HG03045 (cell line): ENCODE measurements at regions not wholly inside any gene's neighbourhood (a gene's known extent, or its start where the extent isn't known, plus 50 kb on each side); places are given as distances from the start of the nearest gene placed in this dataset.

ENCODE experiments used
- ATAC-seq: cut with Tn5 transposase; IDR thresholded peaks from one replicate; pipeline ENCODE4 v1.9.1; 2021; ENCODE audit warnings: mild to moderate bottlenecking, moderate library complexity; ENCODE audit not compliant: unreplicated experiment

DNA sequence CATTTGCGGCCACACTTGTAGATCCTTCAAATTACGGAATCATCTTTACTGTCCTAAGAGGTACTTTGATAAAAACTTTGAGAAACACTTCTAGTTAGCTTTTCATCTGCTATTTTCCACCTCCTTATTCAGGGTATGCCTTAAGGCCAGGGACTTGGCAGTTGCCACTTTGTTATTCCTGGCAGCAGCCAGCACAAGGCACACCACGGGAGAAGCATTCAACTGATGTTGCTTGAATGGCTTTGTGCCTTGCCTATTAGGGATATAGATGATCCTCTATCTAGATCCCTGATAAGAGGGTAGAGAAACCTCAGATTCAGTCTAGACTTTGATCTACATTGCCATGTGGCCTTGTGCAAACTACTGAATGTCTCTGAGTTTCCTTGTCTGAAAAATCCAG, 70.3 kb upstream of the EPHA4 start:
- no peak for ATAC-seq

DNA sequence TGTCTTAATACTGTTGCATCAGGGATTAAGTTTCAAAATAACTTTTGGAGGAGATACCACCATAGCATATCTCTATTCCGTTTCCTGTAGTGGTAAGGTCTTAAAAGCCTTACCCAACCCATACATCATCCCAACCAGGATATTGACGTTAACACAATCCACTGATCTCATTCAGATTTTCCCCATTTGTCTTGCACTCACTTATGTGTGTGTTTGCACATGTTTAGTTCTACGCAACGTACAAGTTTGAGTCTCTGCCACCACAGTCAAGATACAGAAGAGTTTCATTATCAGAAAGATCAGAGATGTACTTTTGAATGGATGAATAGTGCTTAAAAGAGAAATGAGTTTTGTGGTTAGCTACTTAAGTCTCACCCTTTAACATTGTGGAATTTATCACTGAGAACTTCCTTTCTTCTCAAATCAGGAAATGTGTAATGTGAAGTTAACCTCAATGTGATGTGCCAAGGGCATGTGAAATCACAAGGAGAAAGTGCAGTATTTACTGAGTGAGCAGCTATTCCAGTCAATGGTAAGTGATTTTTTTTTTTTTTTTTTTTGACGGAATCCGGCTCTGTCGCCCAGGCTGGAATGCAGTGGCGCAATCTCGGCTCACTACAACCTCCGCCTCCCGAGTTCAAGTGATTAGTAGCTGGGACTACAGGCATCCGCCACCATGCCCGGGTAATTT, 69.2 kb upstream of the EPHA4 start:
- ATAC-seq, result no peak

DNA sequence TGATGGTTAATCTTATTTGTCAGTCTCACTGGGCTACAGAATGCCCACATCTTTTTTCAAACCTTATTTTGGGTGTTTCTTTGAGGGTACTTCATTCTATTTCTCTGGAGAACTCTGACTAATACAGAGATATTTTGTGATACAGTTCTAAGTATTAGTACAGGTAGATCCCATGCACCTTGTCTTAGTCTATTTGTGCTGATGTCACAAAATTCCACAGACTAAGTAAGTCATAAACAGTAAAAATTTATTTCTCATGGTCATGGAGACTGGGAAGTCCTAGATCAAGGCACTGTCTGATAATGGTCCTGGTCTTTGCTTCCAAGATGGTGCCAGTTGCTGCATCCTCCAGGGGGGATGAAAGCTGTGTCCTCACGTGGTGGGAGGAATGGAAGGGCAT, 68.6 kb upstream of the EPHA4 start:
- ATAC-seq, result no peak

DNA sequence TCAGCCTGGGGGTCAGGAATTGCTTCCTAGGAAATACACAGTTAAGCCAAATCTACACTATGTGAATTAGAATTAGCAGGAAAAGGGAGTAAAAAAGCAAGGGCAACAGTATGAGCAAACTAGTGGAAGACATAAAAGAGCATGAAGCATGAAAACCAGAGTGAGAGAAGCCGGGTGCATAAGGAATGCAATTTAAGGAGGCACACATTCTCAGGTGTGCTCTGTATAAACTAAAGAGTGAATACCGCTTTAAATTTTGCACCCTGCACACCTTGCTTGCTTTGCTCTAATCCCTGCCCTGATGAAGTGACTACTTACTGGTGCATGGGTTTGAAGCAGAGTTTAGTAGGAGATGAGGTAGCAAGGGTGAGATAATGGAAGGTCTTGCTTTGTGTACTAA, 65.7 kb upstream of the EPHA4 start:
- ATAC-seq, result no peak

DNA sequence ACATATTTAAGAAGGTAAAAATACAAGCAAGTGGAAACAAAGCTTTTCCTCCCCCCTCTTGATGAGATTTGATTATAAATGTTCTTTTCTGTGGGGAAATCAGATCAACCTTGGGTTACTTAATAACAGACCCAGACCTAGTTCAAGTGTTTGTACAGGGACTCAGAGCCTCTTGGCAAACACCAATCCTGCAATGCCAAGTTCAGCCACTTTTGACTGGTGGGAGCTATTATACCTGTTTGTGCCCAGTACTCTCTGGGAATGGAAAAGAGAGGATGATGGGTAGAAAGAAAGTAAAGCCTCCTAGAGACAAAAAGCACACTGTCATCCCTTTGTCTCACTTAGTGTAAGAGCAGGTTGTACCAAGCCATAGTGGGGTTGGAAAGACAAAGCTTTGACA, 63.8 kb upstream of the EPHA4 start:
- ATAC-seq, result no peak

DNA sequence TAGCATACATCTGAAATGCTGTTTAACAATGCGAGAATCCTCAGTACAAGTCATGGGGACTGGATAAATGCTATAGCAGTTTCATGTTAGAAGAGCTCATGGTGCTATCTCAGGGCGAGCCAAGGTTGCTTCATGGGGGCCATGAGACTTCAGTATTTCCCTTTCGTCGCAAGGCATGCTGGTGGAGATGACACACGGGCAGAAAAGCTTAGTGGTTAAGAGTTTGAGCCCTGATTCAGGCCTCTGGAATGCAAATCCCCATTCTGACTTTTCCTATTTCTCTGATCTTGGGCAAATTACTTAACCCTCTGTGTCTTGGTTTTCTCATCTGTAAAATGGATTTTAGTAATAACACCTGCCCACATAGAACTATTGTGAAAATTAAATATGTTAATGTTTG, 57.4 kb upstream of the EPHA4 start:
- ATAC-seq, result no peak

DNA sequence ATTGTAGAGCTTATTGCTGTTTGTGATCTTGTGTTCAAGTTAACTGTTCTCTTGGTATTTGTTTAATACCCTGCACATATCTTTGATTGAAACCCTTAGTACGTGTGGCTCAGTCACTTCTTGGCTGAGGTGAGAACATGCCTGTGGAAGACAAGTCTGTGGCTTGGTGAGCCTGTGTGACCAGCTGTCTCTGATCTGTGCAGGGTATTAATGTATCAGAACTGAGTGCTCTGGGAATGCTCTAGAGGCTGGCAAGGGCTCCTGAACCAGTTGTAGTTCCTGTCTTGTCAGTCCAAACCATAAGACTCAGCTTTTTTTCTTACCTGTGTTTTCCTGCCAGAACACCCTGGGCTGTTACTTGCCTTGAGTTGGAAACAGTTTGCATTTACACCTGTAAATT, 52.4 kb upstream of the EPHA4 start:
- ATAC-seq, result no peak
